B cell (primary cell): ENCODE measurements at regions not wholly inside any gene's neighbourhood (a gene's known extent, or its start where the extent isn't known, plus 50 kb on each side); places are given as distances from the start of the nearest gene placed in this dataset.
"Not testable (repeated sequence)": the region's sequence is repeated elsewhere in the genome, so short reads cannot be mapped to it uniquely, and the experiment has no call there.

Experiments used
- ATAC-seq: fragments of 200-7000 bp; cut with Tn5 transposase; one replicate; pipeline ENCODE4 v1.10.0; 2021; ENCODE audit warnings: low read depth, mild to moderate bottlenecking, moderate number of reproducible peaks, moderate library complexity
- CTCF ChIA-PET: fragments of 350-600 bp; sonication (Branson Sonifier 250); formaldehyde crosslinking; loops from one replicate; lab custom pipeline; 2021; ENCODE audit warnings: antibody characterized with exemption, inconsistent platforms; lab: Charles Lee
- POLR2A ChIA-PET: fragments of 350-600 bp; sonication (Branson Sonifier 250); formaldehyde crosslinking; loops from one replicate; lab custom pipeline; 2021; ENCODE audit warnings: antibody characterized with exemption; lab: Charles Lee
- DNase-seq: peaks from one replicate; pipeline ENCODE4 v3.0.0; 2013
- H2AFZ ChIP-seq: 2 replicates; pipeline ENCODE4 v1.6.1; 2012; ENCODE audit warnings: mild to moderate bottlenecking, low read depth, low read length; ENCODE audit not compliant: insufficient read depth, poor library complexity, severe bottlenecking
- H3K27ac ChIP-seq, 2 donors: 1 replicate in 1 of 2; 2 replicates in 1 of 2; pipeline ENCODE4 v1.5.1; 2012 to 2013; ENCODE audit warnings: low read length in 2 of 2, mild to moderate bottlenecking in 2 of 2, moderate library complexity in 1 of 2
- H3K27me3 ChIP-seq, 4 experiments: fragments of 200-600 bp in 1 of 4; sonication (generic) in 1 of 4; replicated peaks in 1 of 4; 1 replicate in 2 of 4; 2 replicates in 2 of 4; pipeline versions ENCODE4 v1.6.1 to v1.7.0; 2013 to 2016; ENCODE audit warnings: low read length in 3 of 4, mild to moderate bottlenecking in 2 of 4, mixed read lengths in 1 of 4, moderate library complexity in 1 of 4; ENCODE audit not compliant: insufficient read depth in 4 of 4, control insufficient read depth in 3 of 4; ENCODE audit errors: control extremely low read depth in 1 of 4
- H3K36me3 ChIP-seq, 2 experiments: replicated peaks in 1 of 2; 1 replicate in 1 of 2; 2 replicates in 1 of 2; pipeline versions ENCODE4 v1.6.1 to v1.7.1; 2013; ENCODE audit warnings: low read length in 1 of 2; ENCODE audit not compliant: insufficient read depth in 2 of 2, control insufficient read depth in 1 of 2; ENCODE audit errors: control extremely low read depth in 1 of 2, extremely low read depth in 1 of 2
- H3K4me1 ChIP-seq, 2 donors: fragments of 200-600 bp in 1 of 2; sonication (generic) in 1 of 2; 1 replicate in 1 of 2; 2 replicates in 1 of 2; pipeline versions ENCODE4 v1.5.1 to v1.6.1; 2013 to 2017; ENCODE audit warnings: low read length in 2 of 2; ENCODE audit not compliant: control insufficient read depth in 2 of 2, insufficient read depth in 2 of 2
- H3K4me2 ChIP-seq: replicated peaks from 2 replicates; pipeline ENCODE3; 2012; ENCODE audit warnings: mild to moderate bottlenecking, low read depth, low read length; ENCODE audit not compliant: poor library complexity, severe bottlenecking
- H3K4me3 ChIP-seq, 5 experiments: fragments of 200-600 bp in 1 of 5; sonication (generic) in 1 of 5; 1 replicate in 3 of 5; 2 replicates in 2 of 5; pipeline versions ENCODE4 v1.5.1 to v1.7.0; 2011 to 2016; ENCODE audit warnings: low read length in 4 of 5, mild to moderate bottlenecking in 4 of 5, low read depth in 2 of 5, control low read depth in 1 of 5, moderate library complexity in 1 of 5; ENCODE audit not compliant: insufficient read depth in 1 of 5; ENCODE audit errors: control extremely low read depth in 1 of 5, extremely low read depth in 1 of 5
- H3K79me2 ChIP-seq: fragments of 200-600 bp; sonication (generic); one replicate; pipeline ENCODE4 v1.6.0; 2016; ENCODE audit warnings: low read length; ENCODE audit not compliant: control insufficient read depth, insufficient read depth
- H3K9ac ChIP-seq: fragments of 200-600 bp; sonication (generic); 2 replicates; pipeline ENCODE4 v1.6.1; 2017; ENCODE audit warnings: mild to moderate bottlenecking, low read length, moderate library complexity
- H3K9me3 ChIP-seq, 3 donors: one replicate each; pipeline versions ENCODE4 v1.6.1 to v1.7.1; 2013; ENCODE audit warnings: low read length in 2 of 3; ENCODE audit not compliant: control insufficient read depth in 2 of 3, insufficient read depth in 1 of 3; ENCODE audit errors: control extremely low read depth in 1 of 3
- H4K20me1 ChIP-seq: 2 replicates; pipeline ENCODE4 v1.6.0; 2012; ENCODE audit warnings: mild to moderate bottlenecking, low read length; ENCODE audit not compliant: insufficient read depth, control insufficient read depth, poor library complexity, severe bottlenecking
- H3K27ac Mint-ChIP-seq: one replicate; pipeline ENCODE4 v1.8.0; 2021; ENCODE audit warnings: mixed read lengths
- H3K27me3 Mint-ChIP-seq: one replicate; pipeline ENCODE4 v1.8.0; 2021; ENCODE audit warnings: mixed read lengths
- H3K4me1 Mint-ChIP-seq: one replicate; pipeline ENCODE4 v1.8.0; 2021; ENCODE audit warnings: mixed read lengths
- H3K4me3 Mint-ChIP-seq: one replicate; pipeline ENCODE4 v1.8.0; 2021; ENCODE audit warnings: mixed read lengths
- H3K9me3 Mint-ChIP-seq: one replicate; pipeline ENCODE4 v1.8.0; 2022; ENCODE audit warnings: mixed read lengths; ENCODE audit not compliant: insufficient read depth
- CTCF ChIP-seq: fragments of 200-600 bp; IDR thresholded peaks from one replicate; pipeline ENCODE4 v1.8.0; 2022; ENCODE audit warnings: antibody characterized with exemption, mild to moderate bottlenecking
- EZH2 ChIP-seq: IDR thresholded peaks from 2 replicates; pipeline ENCODE4 v1.6.1; 2012; ENCODE audit warnings: borderline replicate concordance, low read depth, mild to moderate bottlenecking, moderate library complexity, low read length; ENCODE audit not compliant: insufficient read depth, poor library complexity, severe bottlenecking
- WGBS: methylation state at CpG from one replicate; pipeline ENCODE4 v1.1.5; 2013; ENCODE audit warnings: missing lambda C conversion rate; ENCODE audit not compliant: insufficient coverage; 5-methylcytosine and 5-hydroxymethylcytosine counted together
- intact Hi-C: fragments of 100-400 bp; cut with micrococcal nuclease; formaldehyde crosslinking; loops from one replicate; pipeline ENCODE4 v1.10.0; 2022

GRCh38 chr12:46903058-46903457 lies 77.3 kb upstream of the SLC38A4 start:
- Mint-ChIP-seq H3K9me3 (no peaks in the 10 kb centered on the region), H3K27ac (no peak overlapping the region), H3K27me3 (peaks cover 11% of the 10 kb centered on the region), H3K4me3 (no peak overlapping the region), H3K4me1 (no peaks in the 10 kb centered on the region)
- ChIA-PET CTCF (no interaction called here), POLR2A (no interaction called here)
- peaks cover 0 to 2% (median 0%) of the 10 kb centered on the region in 3 donors for H3K9me3 ChIP-seq
- peaks cover 0 to 5% (median 0%) of the 10 kb centered on the region in 4 experiments for H3K27me3 ChIP-seq
- H3K27ac ChIP-seq, result no peak overlapping the region
- H3K79me2 ChIP-seq, result no peaks in the 10 kb centered on the region
- H3K4me1 ChIP-seq, result no peaks in the 10 kb centered on the region
- H4K20me1 ChIP-seq, result no peaks in the 10 kb centered on the region
- H3K36me3 ChIP-seq, result no peaks in the 10 kb centered on the region
- H3K9ac ChIP-seq, result no peak overlapping the region
- 65% methylated on average over 2 of the region's 2 CpGs for WGBS
- H2AFZ ChIP-seq, result no peak overlapping the region
- no peak for DNase-seq
- intact Hi-C loops, result no loop called here
- no peak for TF ChIP-seq EZH2
- no peak for TF ChIP-seq CTCF
- H3K4me3 ChIP-seq, result no peak overlapping the region
- no peak overlapping the region for H3K4me2 ChIP-seq
- no peak for ATAC-seq

GRCh38 chr12:46904406-46905238 lies 78.8 kb upstream of the SLC38A4 start:
- ChIA-PET CTCF (no interaction called here), POLR2A (no interaction called here)
- H3K27ac ChIP-seq, result no peak overlapping the region
- H3K4me2 ChIP-seq, result no peak overlapping the region
- no peaks in the 10 kb centered on the region for H4K20me1 ChIP-seq
- no peaks in the 10 kb centered on the region for H3K36me3 ChIP-seq
- no peak overlapping the region for H3K9ac ChIP-seq
- Mint-ChIP-seq H3K4me3 (no peak overlapping the region), H3K27me3 (peaks cover 10% of the 10 kb centered on the region), H3K27ac (no peak overlapping the region), H3K9me3 (no peaks in the 10 kb centered on the region), H3K4me1 (no peaks in the 10 kb centered on the region)
- no peaks in the 10 kb centered on the region for H3K79me2 ChIP-seq
- no peak overlapping the region for H3K4me3 ChIP-seq
- no peak overlapping the region for H2AFZ ChIP-seq
- DNase-seq (no peak), ATAC-seq (no peak)
- no peak for TF ChIP-seq CTCF
- no peak for TF ChIP-seq EZH2
- peaks cover 0 to 3% (median 0%) of the 10 kb centered on the region in 3 donors for H3K9me3 ChIP-seq
- intact Hi-C loops, result no loop called here
- H3K27me3 ChIP-seq, result peaks cover 0 to 6% (median 0%) of the 10 kb centered on the region in 4 experiments
- H3K4me1 ChIP-seq, result no peaks in the 10 kb centered on the region
- 87% methylated on average over 11 of the region's 12 CpGs for WGBS

GRCh38 chr12:46905239-46905627 lies 79.4 kb upstream of the SLC38A4 start:
- H3K79me2 ChIP-seq, H3K27ac Mint-ChIP-seq, H3K27ac ChIP-seq, H3K27me3 ChIP-seq, H3K9me3 ChIP-seq, H3K9me3 Mint-ChIP-seq, H3K4me1 ChIP-seq, ATAC-seq, H4K20me1 ChIP-seq, intact Hi-C loops, H3K9ac ChIP-seq, H3K4me3 Mint-ChIP-seq, H3K4me2 ChIP-seq, H3K4me3 ChIP-seq, POLR2A ChIA-PET, H3K36me3 ChIP-seq, DNase-seq, CTCF ChIA-PET, H2AFZ ChIP-seq, H3K4me1 Mint-ChIP-seq: not testable (repeated sequence)
- 80% methylated on average over 4 of the region's 4 CpGs for WGBS
- H3K27me3 Mint-ChIP-seq, result peaks cover 10% of the 10 kb centered on the region
